GM23338 (cell line): ENCODE measurements at regions not wholly inside any gene's neighbourhood (a gene's known extent, or its start where the extent isn't known, plus 50 kb on each side); places are given as distances from the start of the nearest gene placed in this dataset.

ENCODE experiments used
- ATAC-seq: fragments of 200-7000 bp; cut with Tn5 transposase; 3 replicates; pipeline ENCODE4 v1.9.1; 2020
- DNase-seq: peaks from one replicate; pipeline ENCODE4 v3.0.0-alpha.2; 2015; ENCODE audit warnings: low spot score
- H2AFZ ChIP-seq: fragments of 200-600 bp; sonication (generic); 2 replicates; pipeline ENCODE4 v1.8.0; 2016; ENCODE audit warnings: antibody characterized with exemption, mild to moderate bottlenecking, moderate library complexity
- H3F3A ChIP-seq: fragments of 200-600 bp; sonication (generic); replicated peaks from 2 replicates; pipeline ENCODE4 v1.8.0; 2017; ENCODE audit warnings: antibody characterized with exemption, mixed run types, low read depth
- H3K27ac ChIP-seq: fragments of 200-600 bp; sonication (generic); 2 replicates; pipeline ENCODE4 v1.6.1; 2016; ENCODE audit warnings: low read depth
- H3K27me3 ChIP-seq: fragments of 200-600 bp; sonication (generic); 2 replicates; pipeline ENCODE4 v1.8.0; 2016; ENCODE audit warnings: mild to moderate bottlenecking, mixed run types, moderate library complexity; ENCODE audit not compliant: insufficient read depth
- H3K36me3 ChIP-seq: fragments of 200-600 bp; sonication (generic); 2 replicates; pipeline ENCODE4 v1.8.0; 2016; ENCODE audit warnings: mild to moderate bottlenecking; ENCODE audit not compliant: insufficient read depth
- H3K4me1 ChIP-seq: fragments of 200-600 bp; sonication (generic); 2 replicates; pipeline ENCODE4 v1.8.0; 2016; ENCODE audit warnings: mild to moderate bottlenecking, moderate library complexity; ENCODE audit not compliant: insufficient read depth
- H3K4me2 ChIP-seq: fragments of 200-600 bp; sonication (generic); 2 replicates; pipeline ENCODE4 v1.7.1; 2017; ENCODE audit warnings: mixed run types
- H3K4me3 ChIP-seq: fragments of 200-600 bp; sonication (generic); 2 replicates; pipeline ENCODE4 v1.6.1; 2016; ENCODE audit warnings: mixed run types
- H3K79me2 ChIP-seq: fragments of 200-600 bp; sonication (generic); replicated peaks from 2 replicates; pipeline ENCODE4 v1.8.0; 2017; ENCODE audit warnings: mild to moderate bottlenecking; ENCODE audit not compliant: insufficient read depth
- H3K9me2 ChIP-seq: fragments of 200-600 bp; sonication (generic); 2 replicates; pipeline ENCODE4 v1.8.0; 2017; ENCODE audit not compliant: insufficient read depth
- H4K20me1 ChIP-seq: fragments of 200-600 bp; sonication (generic); replicated peaks from 2 replicates; pipeline ENCODE4 v1.8.0; 2017; ENCODE audit warnings: mild to moderate bottlenecking; ENCODE audit not compliant: insufficient read depth
- H3K27ac Mint-ChIP-seq: 2 replicates; pipeline ENCODE4 v1.8.0; 2020; ENCODE audit warnings: inconsistent platforms, mild to moderate bottlenecking, moderate library complexity, mixed read lengths
- H3K27me3 Mint-ChIP-seq: 3 replicates; pipeline ENCODE4 v1.8.0; 2022; ENCODE audit warnings: low read depth, mild to moderate bottlenecking, moderate library complexity, mixed read lengths, inconsistent platforms; ENCODE audit not compliant: insufficient read depth, poor library complexity
- H3K36me3 Mint-ChIP-seq: 3 replicates; pipeline ENCODE4 v1.8.0; 2021; ENCODE audit warnings: low read depth, mild to moderate bottlenecking, inconsistent platforms, moderate library complexity, mixed read lengths
- H3K4me1 Mint-ChIP-seq: 3 replicates; pipeline ENCODE4 v1.8.0; 2020; ENCODE audit warnings: mild to moderate bottlenecking, inconsistent platforms, mixed read lengths
- H3K4me3 Mint-ChIP-seq: 3 replicates; pipeline ENCODE4 v1.8.0; 2021; ENCODE audit warnings: moderate library complexity, mild to moderate bottlenecking, inconsistent platforms, mixed read lengths
- H3K9me3 Mint-ChIP-seq: 3 replicates; pipeline ENCODE4 v1.8.0; 2020; ENCODE audit warnings: moderate library complexity, mild to moderate bottlenecking, inconsistent platforms, mixed read lengths
- CTCF ChIP-seq, 2 experiments: fragments of 200-600 bp in 1 of 2; sonication (generic) in 1 of 2; conservative IDR thresholded peaks; 2 replicates each; pipeline versions ENCODE4 v1.5.1 to v1.6.1; 2016 to 2017; ENCODE audit warnings: antibody characterized with exemption in 2 of 2, low read depth in 2 of 2, mild to moderate bottlenecking in 2 of 2, moderate library complexity in 1 of 2
- JUNB ChIP-seq: IDR thresholded peaks from one replicate; pipeline ENCODE4 v1.6.1; 2016; ENCODE audit warnings: antibody characterized with exemption; ENCODE audit not compliant: unreplicated experiment
- POLR2AphosphoS5 ChIP-seq: IDR thresholded peaks from 2 replicates; pipeline ENCODE4 v1.6.1; 2016; ENCODE audit warnings: antibody characterized with exemption, low read depth
- REST ChIP-seq: IDR thresholded peaks from one replicate; pipeline ENCODE4 v1.6.1; 2018; ENCODE audit warnings: antibody characterized with exemption; ENCODE audit not compliant: unreplicated experiment
- STAT1 ChIP-seq: IDR thresholded peaks from one replicate; pipeline ENCODE4 v1.6.1; 2016; ENCODE audit warnings: antibody characterized with exemption; ENCODE audit not compliant: unreplicated experiment
- ZNF331 ChIP-seq: fragments of 250-450 bp; sonication (Bioruptor Pico); IDR thresholded peaks from 2 replicates; pipeline ENCODE4 v1.5.0; 2020; ENCODE audit warnings: low read depth, mild to moderate bottlenecking, moderate library complexity

GRCh38 chr3:135788978-135789377 is 176.6 kb upstream of the PPP2R3A start (continued):
- TF ChIP-seq REST, result no peak
- no peak for TF ChIP-seq STAT1
- no peak for TF ChIP-seq CTCF (conservative IDR thresholded peaks at IDR 0.05; ENCODE audit: low read depth in 2 of 2)
- no peak for TF ChIP-seq JUNB
- TF ChIP-seq POLR2AphosphoS5, result no peak

- H3K36me3 ChIP-seq, result no peaks in the 10 kb centered on the region
- Mint-ChIP-seq H3K36me3 (no peaks in the 10 kb centered on the region), H3K9me3 (no peaks in the 10 kb centered on the region), H3K4me1 (no peaks in the 10 kb centered on the region; the same call in 2 of the 3 replicates), H3K27ac (no peak overlapping the region), H3K27me3 (peaks cover 1% of the 10 kb centered on the region), H3K4me3 (no peak overlapping the region)
- H3K9me2 ChIP-seq, result peaks cover 16% of the 10 kb centered on the region
- H3K4me2 ChIP-seq, result no peak overlapping the region
- DNase-seq (peak; percentile 67), ATAC-seq (peak; percentile 53)
- no peak overlapping the region for H3K4me3 ChIP-seq
- H3K27me3 ChIP-seq, result no peaks in the 10 kb centered on the region
- no peak overlapping the region for H3K27ac ChIP-seq
- no peaks in the 10 kb centered on the region for H4K20me1 ChIP-seq
- TF ChIP-seq CTCF (conservative IDR thresholded peaks at IDR 0.05; ENCODE audit: low read depth in 2 of 2), result peak; percentile 51 to 68
- TF ChIP-seq ZNF331 (CRISPR knock-in tag), result no peak
- no peak overlapping the region; the same call in 1 of the 2 replicates for H2AFZ ChIP-seq
- no peaks in the 10 kb centered on the region for H3F3A ChIP-seq
- no peaks in the 10 kb centered on the region for H3K79me2 ChIP-seq
- H3K4me1 ChIP-seq, result no peaks in the 10 kb centered on the region
These were observed 173.4 kb upstream of the PPP2R3A start for GRCh38 chr3:135792174-135792573.
